Thoracic aorta (tissue), 2 donors: ENCODE measurements at regions not wholly inside any gene's neighbourhood (a gene's known extent, or its start where the extent isn't known, plus 50 kb on each side); places are given as distances from the start of the nearest gene placed in this dataset.

Source experiments
- ATAC-seq: fragments of 150-250 bp; one replicate; pipeline ENCODE4 v1.8.0; 2017; ENCODE audit warnings: low read depth; ENCODE audit not compliant: insufficient number of reproducible peaks, low FRiP score
- DNase-seq: peaks from one replicate; pipeline ENCODE4 v3.0.0-alpha.2; 2020; ENCODE audit warnings: low spot score
- H3K27ac ChIP-seq, 2 donors: fragments of 200-600 bp; sonication (generic); 1 replicate in 1 of 2; 2 replicates in 1 of 2; pipeline ENCODE4 v1.5.1; 2016; ENCODE audit warnings: mild to moderate bottlenecking in 2 of 2, moderate library complexity in 2 of 2
- H3K27me3 ChIP-seq: fragments of 200-600 bp; sonication (generic); replicated peaks from 2 replicates; pipeline ENCODE4 v1.6.0; 2016; ENCODE audit warnings: mild to moderate bottlenecking; ENCODE audit not compliant: insufficient read depth
- H3K36me3 ChIP-seq: fragments of 200-600 bp; sonication (generic); one replicate; pipeline ENCODE4 v1.5.1; 2016
- H3K4me1 ChIP-seq, 2 donors: fragments of 200-600 bp; sonication (generic); 1 replicate in 1 of 2; 2 replicates in 1 of 2; pipeline versions ENCODE4 v1.5.1 to v1.6.0; 2016; ENCODE audit warnings: low read depth in 2 of 2, mild to moderate bottlenecking in 1 of 2; ENCODE audit not compliant: control insufficient read depth in 1 of 2
- H3K4me3 ChIP-seq: fragments of 200-600 bp; sonication (generic); 2 replicates; pipeline ENCODE4 v1.5.1; 2016; ENCODE audit warnings: mild to moderate bottlenecking
- H3K9me3 ChIP-seq: fragments of 200-600 bp; sonication (generic); 2 replicates; pipeline ENCODE4 v1.5.1; 2016
- TF ChIP-seq, protein P1 (sequence below): fragments of 200-600 bp; sonication (generic); IDR thresholded peaks from one replicate; pipeline ENCODE4 v1.5.1; 2019; ENCODE audit warnings: antibody characterized with exemption

DNA sequence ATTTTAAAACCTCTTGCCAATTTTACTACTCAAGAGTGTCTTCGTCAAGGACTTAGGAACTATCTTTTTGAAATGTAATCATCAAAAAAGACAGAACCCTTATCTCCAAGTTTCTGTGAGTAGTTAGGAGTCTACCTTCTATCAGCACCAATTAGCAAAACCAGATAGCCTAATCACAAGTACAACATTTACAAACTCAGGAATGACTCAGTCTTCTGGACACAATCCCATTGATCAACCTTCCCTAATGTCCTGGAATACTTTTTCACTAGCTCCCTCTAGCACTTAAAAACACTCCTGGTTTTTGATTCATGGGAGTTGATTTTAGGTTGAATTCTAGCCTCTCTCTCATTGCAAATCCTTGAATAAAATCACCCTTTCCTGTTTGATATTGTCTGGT lies 680.7 kb downstream of the PRR16 start:
- Histone ChIP-seq H3K27ac (no peak overlapping the region), H3K36me3 (no peaks in the 10 kb centered on the region), H3K4me1 (no peaks in the 10 kb centered on the region), H3K27me3 (no peaks in the 10 kb centered on the region), H3K4me3 (no peak overlapping the region), H3K9me3 (no peaks in the 10 kb centered on the region)
- DNase-seq, result no peak
- no peak for ATAC-seq
- TF ChIP-seq, protein P1, sequence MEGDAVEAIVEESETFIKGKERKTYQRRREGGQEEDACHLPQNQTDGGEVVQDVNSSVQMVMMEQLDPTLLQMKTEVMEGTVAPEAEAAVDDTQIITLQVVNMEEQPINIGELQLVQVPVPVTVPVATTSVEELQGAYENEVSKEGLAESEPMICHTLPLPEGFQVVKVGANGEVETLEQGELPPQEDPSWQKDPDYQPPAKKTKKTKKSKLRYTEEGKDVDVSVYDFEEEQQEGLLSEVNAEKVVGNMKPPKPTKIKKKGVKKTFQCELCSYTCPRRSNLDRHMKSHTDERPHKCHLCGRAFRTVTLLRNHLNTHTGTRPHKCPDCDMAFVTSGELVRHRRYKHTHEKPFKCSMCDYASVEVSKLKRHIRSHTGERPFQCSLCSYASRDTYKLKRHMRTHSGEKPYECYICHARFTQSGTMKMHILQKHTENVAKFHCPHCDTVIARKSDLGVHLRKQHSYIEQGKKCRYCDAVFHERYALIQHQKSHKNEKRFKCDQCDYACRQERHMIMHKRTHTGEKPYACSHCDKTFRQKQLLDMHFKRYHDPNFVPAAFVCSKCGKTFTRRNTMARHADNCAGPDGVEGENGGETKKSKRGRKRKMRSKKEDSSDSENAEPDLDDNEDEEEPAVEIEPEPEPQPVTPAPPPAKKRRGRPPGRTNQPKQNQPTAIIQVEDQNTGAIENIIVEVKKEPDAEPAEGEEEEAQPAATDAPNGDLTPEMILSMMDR, result no peak

DNA sequence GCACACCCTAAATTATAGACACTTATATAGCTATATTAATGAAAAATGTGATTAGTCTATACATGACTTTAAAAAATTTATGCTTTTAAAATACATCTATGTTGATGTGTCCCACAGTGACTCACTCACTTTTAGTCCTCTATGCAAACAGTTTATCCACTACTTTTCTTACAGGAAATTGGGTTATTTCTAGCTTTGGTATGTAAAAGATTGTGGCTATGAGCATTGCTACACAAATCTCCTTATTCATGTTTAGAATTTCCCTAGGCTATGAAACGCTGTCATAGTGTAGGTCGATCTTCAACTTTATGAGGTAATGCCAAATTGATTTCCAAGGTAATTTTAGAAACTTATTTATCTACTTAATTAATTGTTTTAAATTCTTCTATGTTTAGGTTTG lies 687.4 kb downstream of the PRR16 start:
- no peaks in the 10 kb centered on the region for H3K27me3 ChIP-seq
- H3K4me1 ChIP-seq, result no peaks in the 10 kb centered on the region
- H3K36me3 ChIP-seq, result no peaks in the 10 kb centered on the region
- no peak overlapping the region for H3K4me3 ChIP-seq
- no peaks in the 10 kb centered on the region for H3K9me3 ChIP-seq
- TF ChIP-seq, protein P1, result no peak
- DNase-seq (no peak), ATAC-seq (no peak)
- no peak overlapping the region for H3K27ac ChIP-seq

DNA sequence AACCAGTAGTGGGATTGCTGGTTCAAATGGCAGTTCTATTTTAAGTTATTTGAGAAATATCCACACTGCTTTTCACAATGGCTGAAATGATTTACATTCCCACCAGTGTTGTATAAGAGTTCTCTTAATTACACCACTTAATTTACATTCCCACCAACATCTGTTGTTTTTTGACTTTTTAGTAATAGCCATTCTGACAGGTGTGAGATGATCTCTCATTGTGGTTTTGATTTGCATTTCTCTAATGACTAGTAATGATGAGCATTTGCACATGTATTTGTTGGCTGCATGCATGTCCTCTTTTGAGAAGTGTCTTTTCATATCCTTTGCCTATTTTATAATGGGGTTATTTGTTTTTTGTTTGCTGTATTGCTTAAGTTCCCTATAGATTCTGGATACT lies 688.3 kb downstream of the PRR16 start:
- H3K27ac ChIP-seq, result no peak overlapping the region
- H3K27me3 ChIP-seq, result no peaks in the 10 kb centered on the region
- ATAC-seq (no peak), DNase-seq (no peak)
- H3K4me1 ChIP-seq, result no peaks in the 10 kb centered on the region
- no peaks in the 10 kb centered on the region for H3K9me3 ChIP-seq
- H3K4me3 ChIP-seq, result no peak overlapping the region
- TF ChIP-seq, protein P1, result no peak
- H3K36me3 ChIP-seq, result no peaks in the 10 kb centered on the region

DNA sequence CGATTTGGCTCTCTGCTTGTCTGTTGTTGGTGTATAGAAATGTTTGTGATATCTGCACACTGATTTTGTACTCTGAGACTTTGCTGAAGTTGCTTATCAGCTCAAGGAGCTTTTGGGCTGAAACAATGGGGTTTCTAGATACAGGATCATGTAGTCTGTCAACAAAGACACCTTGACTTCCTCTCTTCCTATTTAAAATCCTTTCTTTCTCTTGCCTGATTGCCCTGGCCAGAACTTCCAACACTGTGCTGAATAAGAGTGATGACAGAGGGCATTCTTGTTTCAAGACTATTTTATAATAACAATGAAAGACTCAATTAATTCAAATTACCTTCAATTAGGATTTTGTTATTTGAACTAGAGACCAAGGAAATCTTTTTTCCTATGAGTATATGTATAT lies 692.5 kb downstream of the PRR16 start:
- H3K4me3 ChIP-seq, result no peak overlapping the region
- TF ChIP-seq, protein P1, result no peak
- H3K27ac ChIP-seq, result no peak overlapping the region
- H3K4me1 ChIP-seq, result no peaks in the 10 kb centered on the region
- no peaks in the 10 kb centered on the region for H3K9me3 ChIP-seq
- H3K27me3 ChIP-seq, result no peaks in the 10 kb centered on the region
- no peak for ATAC-seq
- H3K36me3 ChIP-seq, result no peaks in the 10 kb centered on the region
- no peak for DNase-seq

DNA sequence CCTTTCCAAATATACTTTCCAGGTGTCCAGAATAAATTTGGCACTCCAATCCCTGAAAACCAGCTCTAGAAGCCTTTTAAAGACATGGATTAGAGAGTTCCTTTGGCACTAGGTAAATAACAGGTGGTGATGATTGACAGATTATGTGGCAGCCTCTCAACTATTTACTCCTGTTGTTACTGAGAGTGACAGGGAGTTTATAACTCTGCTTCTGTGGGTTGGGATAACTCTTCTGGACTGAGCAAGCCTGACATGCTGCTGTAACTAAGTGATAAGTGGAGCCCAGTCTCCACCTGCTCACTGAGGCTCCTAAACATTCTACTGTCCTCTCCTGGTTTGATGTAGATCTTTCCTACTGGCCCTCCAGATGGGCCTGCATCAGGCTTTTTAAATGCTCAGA lies 693.2 kb upstream of the FTMT start:
- no peak overlapping the region for H3K27ac ChIP-seq
- H3K36me3 ChIP-seq, result no peaks in the 10 kb centered on the region
- no peaks in the 10 kb centered on the region for H3K27me3 ChIP-seq
- no peak for DNase-seq
- TF ChIP-seq, protein P1, result no peak
- ATAC-seq, result no peak
- H3K9me3 ChIP-seq, result no peaks in the 10 kb centered on the region
- no peak overlapping the region for H3K4me3 ChIP-seq
- H3K4me1 ChIP-seq, result no peaks in the 10 kb centered on the region
